Kidney (tissue), 13 donors: ENCODE measurements at regions not wholly inside any gene's neighbourhood (a gene's known extent, or its start where the extent isn't known, plus 50 kb on each side); places are given as distances from the start of the nearest gene placed in this dataset.

Experiments used
- DNase-seq, 5 donors: peaks; one replicate each; pipeline ENCODE4 v3.0.0-alpha.2; 2013 to 2020
- FAIRE-seq: peaks from 2 replicates; lab custom pipeline; 2012; peaks lifted over from hg19 to GRCh38; lab: Jason Lieb, UNC
- H3K27ac ChIP-seq, 2 donors: one replicate each; pipeline ENCODE4 v1.7.0; 2013; ENCODE audit warnings: low read depth in 2 of 2, low read length in 2 of 2, inconsistent platforms in 1 of 2
- H3K27me3 ChIP-seq: one replicate; pipeline ENCODE4 v1.7.1; 2013; ENCODE audit warnings: low read length, inconsistent platforms; ENCODE audit not compliant: control insufficient read depth, insufficient read depth
- H3K36me3 ChIP-seq, 3 donors: one replicate each; pipeline versions ENCODE4 v1.7.0 to v1.7.1; 2013; ENCODE audit warnings: low read length in 3 of 3, control low read depth in 1 of 3, inconsistent platforms in 1 of 3; ENCODE audit not compliant: insufficient read depth in 3 of 3, control insufficient read depth in 2 of 3
- H3K4me1 ChIP-seq, 3 donors: one replicate each; pipeline versions ENCODE4 v1.7.0 to v1.7.1; 2013; ENCODE audit warnings: low read length in 3 of 3, inconsistent platforms in 1 of 3, low read depth in 1 of 3; ENCODE audit not compliant: control insufficient read depth in 2 of 3, insufficient read depth in 2 of 3
- H3K4me3 ChIP-seq, 3 donors: one replicate each; pipeline versions ENCODE4 v1.7.0 to v1.8.1; 2013; ENCODE audit warnings: low read length in 3 of 3, control low read depth in 1 of 3, inconsistent platforms in 1 of 3
- H3K9ac ChIP-seq, 3 donors: one replicate each; pipeline versions ENCODE4 v1.7.0 to v1.7.1; 2013; ENCODE audit warnings: low read length in 3 of 3, control low read depth in 1 of 3, inconsistent platforms in 1 of 3
- H3K9me3 ChIP-seq, 3 donors: one replicate each; pipeline versions ENCODE4 v1.7.0 to v1.7.1; 2013; ENCODE audit warnings: low read length in 3 of 3, control low read depth in 1 of 3, inconsistent platforms in 1 of 3; ENCODE audit not compliant: control insufficient read depth in 2 of 3, insufficient read depth in 1 of 3
- CTCF ChIP-seq: IDR thresholded peaks from 3 replicates; pipeline ENCODE4 v1.5.1; 2012; ENCODE audit warnings: mild to moderate bottlenecking, moderate library complexity, borderline replicate concordance; ENCODE audit not compliant: insufficient read depth; ENCODE audit errors: extremely low read depth
- intact Hi-C: fragments of 100-400 bp; cut with DNase I; formaldehyde crosslinking; loops from one replicate; pipeline ENCODE4 v1.11.1; 2022
- donor health status: control.
- donor health status: control.
- donor health status: control.
- donor health status: control.
- donor health status: control.
- donor health status: DM: yes; HTN: yes; CAD: no.
- donor health status: Normal renal cell carcinoma (clear cell type).

GRCh38 chr5:120759587-120759986 lies 295.5 kb downstream of the PRR16 start:
- TF ChIP-seq CTCF: no peak
- intact Hi-C loops: no loop called here
- no peaks in the 10 kb centered on the region for H3K4me1 ChIP-seq
- no peak overlapping the region for H3K4me3 ChIP-seq
- peaks cover 0 to 10% (median 0%) of the 10 kb centered on the region in 3 donors for H3K9me3 ChIP-seq
- H3K9ac ChIP-seq: no peak overlapping the region
- no peak for FAIRE-seq
- H3K27ac ChIP-seq: no peak overlapping the region
- no peaks in the 10 kb centered on the region for H3K27me3 ChIP-seq
- no peak for DNase-seq
- H3K36me3 ChIP-seq: no peaks in the 10 kb centered on the region

- intact Hi-C loops: no loop called here
- Histone ChIP-seq H3K27ac (no peak overlapping the region), H3K9ac (no peak overlapping the region), H3K4me3 (no peak overlapping the region), H3K4me1 (no peaks in the 10 kb centered on the region), H3K36me3 (no peaks in the 10 kb centered on the region), H3K27me3 (no peaks in the 10 kb centered on the region), H3K9me3 (no peaks in the 10 kb centered on the region)
- FAIRE-seq (no peak), DNase-seq (no peak)
- no peak for TF ChIP-seq CTCF
Observed at GRCh38 chr5:120761986-120762385, 297.9 kb downstream of the PRR16 start.

GRCh38 chr5:120765189-120765588 lies 301.1 kb downstream of the PRR16 start:
- H3K36me3 ChIP-seq: no peaks in the 10 kb centered on the region
- DNase-seq (no peak), FAIRE-seq (no peak)
- H3K9ac ChIP-seq: no peak overlapping the region
- no peaks in the 10 kb centered on the region for H3K4me1 ChIP-seq
- H3K27me3 ChIP-seq: no peaks in the 10 kb centered on the region
- no peak for TF ChIP-seq CTCF
- intact Hi-C loops: no loop called here
- no peaks in the 10 kb centered on the region for H3K9me3 ChIP-seq
- H3K27ac ChIP-seq: no peak overlapping the region
- H3K4me3 ChIP-seq: no peak overlapping the region

GRCh38 chr5:120767178-120767820 lies 303.2 kb downstream of the PRR16 start:
- no peaks in the 10 kb centered on the region for H3K4me1 ChIP-seq
- no peak for DNase-seq
- H3K27ac ChIP-seq: no peak overlapping the region
- no peak overlapping the region for H3K9ac ChIP-seq
- no peak for TF ChIP-seq CTCF
- no peaks in the 10 kb centered on the region for H3K27me3 ChIP-seq
- H3K4me3 ChIP-seq: no peak overlapping the region
- no peaks in the 10 kb centered on the region for H3K36me3 ChIP-seq
- intact Hi-C loops: no loop called here
- no peak for FAIRE-seq
- no peaks in the 10 kb centered on the region for H3K9me3 ChIP-seq
